ENCODE measurements at regions not wholly inside any gene's neighbourhood (a gene's known extent, or its start where the extent isn't known, plus 50 kb on each side); places are given as distances from the start of the nearest gene placed in this dataset.

- Mint-ChIP-seq H3K27me3 (no peaks in the 10 kb centered on the region), H3K4me1 (peaks cover 9% of the 10 kb centered on the region), H3K9me3 (ENCODE audit: insufficient read depth) (no peaks in the 10 kb centered on the region), H3K4me3 (no peak overlapping the region), H3K27ac (no peak overlapping the region)
- Histone ChIP-seq H3K9ac (ENCODE audit: low read length) (no peak overlapping the region), H3K4me1 (ENCODE audit: control insufficient read depth in 2 of 2, insufficient read depth in 2 of 2, low read length in 2 of 2) (peaks cover 9 to 10% of the 10 kb centered on the region in 2 donors), H4K20me1 (ENCODE audit: control insufficient read depth, insufficient read depth, low read length, poor library complexity, severe bottlenecking) (no peaks in the 10 kb centered on the region), H3K79me2 (ENCODE audit: control insufficient read depth, insufficient read depth, low read length) (no peaks in the 10 kb centered on the region), H3K36me3 (replicated peaks in 1 of 2; ENCODE audit: control extremely low read depth in 1 of 2, control insufficient read depth in 1 of 2, extremely low read depth in 1 of 2, insufficient read depth in 2 of 2, low read length in 1 of 2) (no peaks in the 10 kb centered on the region), H3K9me3 (ENCODE audit: control extremely low read depth in 1 of 3, control insufficient read depth in 2 of 3, insufficient read depth in 1 of 3, low read length in 2 of 3) (peaks cover 0 to 3% (median 0%) of the 10 kb centered on the region in 3 donors), H3K4me2 (replicated peaks; ENCODE audit: low read depth, low read length, poor library complexity, severe bottlenecking) (no peak overlapping the region), H3K27me3 (replicated peaks in 1 of 4; ENCODE audit: control extremely low read depth in 1 of 4, control insufficient read depth in 3 of 4, insufficient read depth in 4 of 4, low read length in 3 of 4) (no peaks in the 10 kb centered on the region), H3K27ac (ENCODE audit: low read length in 2 of 2) (no peak overlapping the region), H2AFZ (ENCODE audit: insufficient read depth, low read depth, low read length, poor library complexity, severe bottlenecking) (no peak overlapping the region), H3K4me3 (ENCODE audit: control extremely low read depth in 1 of 5, extremely low read depth in 1 of 5, insufficient read depth in 1 of 5, low read depth in 2 of 5, low read length in 4 of 5) (no peak overlapping the region)
- DNase-seq (no peak), ATAC-seq (ENCODE audit: low read depth) (no peak)
- POLR2A ChIA-PET: no interaction called here
- intact Hi-C loops (cut with micrococcal nuclease): no loop called here
- no peak for TF ChIP-seq EZH2 (IDR thresholded peaks at IDR 0.05; ENCODE audit: borderline replicate concordance, insufficient read depth, low read depth, low read length, poor library complexity, severe bottlenecking)
- TF ChIP-seq CTCF (IDR thresholded peaks at IDR 0.05): no peak
- CTCF ChIA-PET: interaction anchor here (0.9 kb wide), 1 partner anchor 16 kb away, joined by 5 read pairs; no protein-coding TSS in a partner anchor
- WGBS (ENCODE audit: insufficient coverage): no CpG with 5 or more reads among the region's 3 CpGs
These were observed 158.5 kb downstream of the BTBD3 start for GRCh38 chr20:12076200-12076599.

- Mint-ChIP-seq H3K4me1 (peaks cover 9% of the 10 kb centered on the region), H3K27ac (no peak overlapping the region), H3K27me3 (no peaks in the 10 kb centered on the region), H3K4me3 (no peak overlapping the region), H3K9me3 (ENCODE audit: insufficient read depth) (no peaks in the 10 kb centered on the region)
- 86% methylated on average over 7 of the region's 7 CpGs for WGBS (ENCODE audit: insufficient coverage)
- no peak for ATAC-seq (ENCODE audit: low read depth)
- H3K9ac ChIP-seq (ENCODE audit: low read length): no peak overlapping the region
- H3K9me3 ChIP-seq (ENCODE audit: control extremely low read depth in 1 of 3, control insufficient read depth in 2 of 3, insufficient read depth in 1 of 3, low read length in 2 of 3): peaks cover 0 to 3% (median 0%) of the 10 kb centered on the region in 3 donors
- H2AFZ ChIP-seq (ENCODE audit: insufficient read depth, low read depth, low read length, poor library complexity, severe bottlenecking): no peak overlapping the region
- no peak overlapping the region for H3K4me2 ChIP-seq (replicated peaks; ENCODE audit: low read depth, low read length, poor library complexity, severe bottlenecking)
- no peaks in the 10 kb centered on the region for H4K20me1 ChIP-seq (ENCODE audit: control insufficient read depth, insufficient read depth, low read length, poor library complexity, severe bottlenecking)
- POLR2A ChIA-PET: no interaction called here
- H3K36me3 ChIP-seq (replicated peaks in 1 of 2; ENCODE audit: control extremely low read depth in 1 of 2, control insufficient read depth in 1 of 2, extremely low read depth in 1 of 2, insufficient read depth in 2 of 2, low read length in 1 of 2): no peaks in the 10 kb centered on the region
- CTCF ChIA-PET: no interaction called here
- H3K4me1 ChIP-seq (ENCODE audit: control insufficient read depth in 2 of 2, insufficient read depth in 2 of 2, low read length in 2 of 2): peaks cover 9 to 10% of the 10 kb centered on the region in 2 donors
- no peaks in the 10 kb centered on the region for H3K27me3 ChIP-seq (replicated peaks in 1 of 4; ENCODE audit: control extremely low read depth in 1 of 4, control insufficient read depth in 3 of 4, insufficient read depth in 4 of 4, low read length in 3 of 4)
- H3K79me2 ChIP-seq (ENCODE audit: control insufficient read depth, insufficient read depth, low read length): no peaks in the 10 kb centered on the region
- no peak overlapping the region for H3K4me3 ChIP-seq (ENCODE audit: control extremely low read depth in 1 of 5, extremely low read depth in 1 of 5, insufficient read depth in 1 of 5, low read depth in 2 of 5, low read length in 4 of 5)
- no peak for TF ChIP-seq CTCF (IDR thresholded peaks at IDR 0.05)
- TF ChIP-seq EZH2 (IDR thresholded peaks at IDR 0.05; ENCODE audit: borderline replicate concordance, insufficient read depth, low read depth, low read length, poor library complexity, severe bottlenecking): no peak
- DNase-seq: no peak
- no peak overlapping the region for H3K27ac ChIP-seq (ENCODE audit: low read length in 2 of 2)
- intact Hi-C loops (cut with micrococcal nuclease): no loop called here
These were observed 160.2 kb downstream of the BTBD3 start for GRCh38 chr20:12077875-12078274.

All from B cell (primary cell).